Panc1 (cell line): ENCODE measurements at regions not wholly inside any gene's neighbourhood (a gene's known extent, or its start where the extent isn't known, plus 50 kb on each side); places are given as distances from the start of the nearest gene placed in this dataset.

Experiments
- CTCF ChIP-seq: fragments of 450-650 bp; IDR thresholded peaks from 2 replicates; pipeline ENCODE4 v1.5.1; 2017; ENCODE audit warnings: mild to moderate bottlenecking
- POLR2AphosphoS5 ChIP-seq: IDR thresholded peaks from 2 replicates; pipeline ENCODE4 v1.6.1; 2012; ENCODE audit warnings: mild to moderate bottlenecking, low read depth, low read length, moderate library complexity
- REST ChIP-seq, 2 experiments: IDR thresholded peaks; 2 replicates each; pipeline ENCODE4 v1.6.1; 2011 to 2012; ENCODE audit warnings: low read depth in 2 of 2, control low read depth in 1 of 2, low read length in 1 of 2, mild to moderate bottlenecking in 1 of 2, moderate library complexity in 1 of 2; ENCODE audit not compliant: insufficient read depth in 1 of 2
- SIN3A ChIP-seq: IDR thresholded peaks from 2 replicates; pipeline ENCODE4 v1.6.1; 2012; ENCODE audit warnings: low read depth, mild to moderate bottlenecking, low read length, moderate library complexity, borderline replicate concordance; ENCODE audit not compliant: insufficient read depth

DNA sequence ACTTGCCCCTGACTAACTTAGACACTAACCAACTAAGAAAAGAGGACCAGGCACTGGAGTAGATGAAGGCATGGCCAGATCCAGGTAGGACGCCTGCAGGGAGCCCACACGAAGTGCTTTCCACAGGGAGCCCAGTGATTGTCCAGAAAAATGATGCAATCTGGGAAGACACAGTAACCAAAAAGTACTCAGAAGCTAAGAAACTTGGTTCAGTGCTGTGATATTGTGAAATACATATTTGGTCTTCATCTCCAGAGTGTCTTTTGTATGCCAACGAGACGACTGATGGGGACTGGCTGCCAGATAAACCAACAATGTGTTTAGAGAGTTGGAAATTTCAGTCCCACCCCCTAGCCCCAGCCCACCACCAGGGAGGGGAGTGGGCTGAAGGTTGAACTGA, 135.0 kb downstream of the SP3 start:
- TF ChIP-seq CTCF (no peak), REST (IDR thresholded peaks at IDR 0.05; ENCODE audit: insufficient read depth in 1 of 2, low read depth in 2 of 2, low read length in 1 of 2) (no peak), POLR2AphosphoS5 (no peak), SIN3A (no peak)
